GM23338 (cell line): ENCODE measurements at regions not wholly inside any gene's neighbourhood (a gene's known extent, or its start where the extent isn't known, plus 50 kb on each side); places are given as distances from the start of the nearest gene placed in this dataset.

Experiments
- ATAC-seq: fragments of 200-7000 bp; cut with Tn5 transposase; 3 replicates; pipeline ENCODE4 v1.9.1; 2020
- DNase-seq: peaks from one replicate; pipeline ENCODE4 v3.0.0-alpha.2; 2015; ENCODE audit warnings: low spot score
- H2AFZ ChIP-seq: fragments of 200-600 bp; sonication (generic); 2 replicates; pipeline ENCODE4 v1.8.0; 2016; ENCODE audit warnings: antibody characterized with exemption, mild to moderate bottlenecking, moderate library complexity
- H3F3A ChIP-seq: fragments of 200-600 bp; sonication (generic); replicated peaks from 2 replicates; pipeline ENCODE4 v1.8.0; 2017; ENCODE audit warnings: antibody characterized with exemption, mixed run types, low read depth
- H3K27ac ChIP-seq: fragments of 200-600 bp; sonication (generic); 2 replicates; pipeline ENCODE4 v1.6.1; 2016; ENCODE audit warnings: low read depth
- H3K27me3 ChIP-seq: fragments of 200-600 bp; sonication (generic); 2 replicates; pipeline ENCODE4 v1.8.0; 2016; ENCODE audit warnings: mild to moderate bottlenecking, mixed run types, moderate library complexity; ENCODE audit not compliant: insufficient read depth
- H3K36me3 ChIP-seq: fragments of 200-600 bp; sonication (generic); 2 replicates; pipeline ENCODE4 v1.8.0; 2016; ENCODE audit warnings: mild to moderate bottlenecking; ENCODE audit not compliant: insufficient read depth
- H3K4me1 ChIP-seq: fragments of 200-600 bp; sonication (generic); 2 replicates; pipeline ENCODE4 v1.8.0; 2016; ENCODE audit warnings: mild to moderate bottlenecking, moderate library complexity; ENCODE audit not compliant: insufficient read depth
- H3K4me2 ChIP-seq: fragments of 200-600 bp; sonication (generic); 2 replicates; pipeline ENCODE4 v1.7.1; 2017; ENCODE audit warnings: mixed run types
- H3K4me3 ChIP-seq: fragments of 200-600 bp; sonication (generic); 2 replicates; pipeline ENCODE4 v1.6.1; 2016; ENCODE audit warnings: mixed run types
- H3K79me2 ChIP-seq: fragments of 200-600 bp; sonication (generic); replicated peaks from 2 replicates; pipeline ENCODE4 v1.8.0; 2017; ENCODE audit warnings: mild to moderate bottlenecking; ENCODE audit not compliant: insufficient read depth
- H3K9me2 ChIP-seq: fragments of 200-600 bp; sonication (generic); 2 replicates; pipeline ENCODE4 v1.8.0; 2017; ENCODE audit not compliant: insufficient read depth
- H4K20me1 ChIP-seq: fragments of 200-600 bp; sonication (generic); replicated peaks from 2 replicates; pipeline ENCODE4 v1.8.0; 2017; ENCODE audit warnings: mild to moderate bottlenecking; ENCODE audit not compliant: insufficient read depth
- H3K27ac Mint-ChIP-seq: 2 replicates; pipeline ENCODE4 v1.8.0; 2020; ENCODE audit warnings: inconsistent platforms, mild to moderate bottlenecking, moderate library complexity, mixed read lengths
- H3K27me3 Mint-ChIP-seq: 3 replicates; pipeline ENCODE4 v1.8.0; 2022; ENCODE audit warnings: low read depth, mild to moderate bottlenecking, moderate library complexity, mixed read lengths, inconsistent platforms; ENCODE audit not compliant: insufficient read depth, poor library complexity
- H3K36me3 Mint-ChIP-seq: 3 replicates; pipeline ENCODE4 v1.8.0; 2021; ENCODE audit warnings: low read depth, mild to moderate bottlenecking, inconsistent platforms, moderate library complexity, mixed read lengths
- H3K4me1 Mint-ChIP-seq: 3 replicates; pipeline ENCODE4 v1.8.0; 2020; ENCODE audit warnings: mild to moderate bottlenecking, inconsistent platforms, mixed read lengths
- H3K4me3 Mint-ChIP-seq: 3 replicates; pipeline ENCODE4 v1.8.0; 2021; ENCODE audit warnings: moderate library complexity, mild to moderate bottlenecking, inconsistent platforms, mixed read lengths
- H3K9me3 Mint-ChIP-seq: 3 replicates; pipeline ENCODE4 v1.8.0; 2020; ENCODE audit warnings: moderate library complexity, mild to moderate bottlenecking, inconsistent platforms, mixed read lengths
- CREB1 ChIP-seq: fragments of 250-450 bp; sonication (Bioruptor Pico); IDR thresholded peaks from 2 replicates; pipeline ENCODE4 v1.5.0; 2020; ENCODE audit warnings: low read depth, mild to moderate bottlenecking, moderate library complexity
- EZH2 ChIP-seq: fragments of 200-600 bp; sonication (generic); IDR thresholded peaks from one replicate; pipeline ENCODE4 v1.8.0; 2017; ENCODE audit warnings: antibody characterized with exemption, mild to moderate bottlenecking, low read depth; ENCODE audit not compliant: unreplicated experiment
- EZH2phosphoT487 ChIP-seq: fragments of 200-600 bp; sonication (generic); IDR thresholded peaks from one replicate; pipeline ENCODE4 v1.8.1; 2018; ENCODE audit warnings: antibody characterized with exemption; ENCODE audit not compliant: unreplicated experiment
- JUNB ChIP-seq: IDR thresholded peaks from one replicate; pipeline ENCODE4 v1.6.1; 2016; ENCODE audit warnings: antibody characterized with exemption; ENCODE audit not compliant: unreplicated experiment
- NANOG ChIP-seq: IDR thresholded peaks from 2 replicates; pipeline ENCODE4 v1.6.1; 2016; ENCODE audit warnings: antibody characterized with exemption, borderline replicate concordance
- POLR2AphosphoS5 ChIP-seq: IDR thresholded peaks from 2 replicates; pipeline ENCODE4 v1.6.1; 2016; ENCODE audit warnings: antibody characterized with exemption, low read depth
- STAT1 ChIP-seq: IDR thresholded peaks from one replicate; pipeline ENCODE4 v1.6.1; 2016; ENCODE audit warnings: antibody characterized with exemption; ENCODE audit not compliant: unreplicated experiment
- ZNF114 ChIP-seq: fragments of 250-450 bp; sonication (Bioruptor Pico); IDR thresholded peaks from 2 replicates; pipeline ENCODE4 v1.5.0; 2020; ENCODE audit warnings: mild to moderate bottlenecking, moderate library complexity
- ZNF331 ChIP-seq: fragments of 250-450 bp; sonication (Bioruptor Pico); IDR thresholded peaks from 2 replicates; pipeline ENCODE4 v1.5.0; 2020; ENCODE audit warnings: low read depth, mild to moderate bottlenecking, moderate library complexity
- TF ChIP-seq, protein P1 (sequence below): fragments of 250-450 bp; sonication (Bioruptor Pico); IDR thresholded peaks from 2 replicates; pipeline ENCODE4 v1.5.0; 2020; ENCODE audit warnings: mild to moderate bottlenecking, moderate library complexity
- TF ChIP-seq, protein P2 (sequence below), 2 experiments: fragments of 200-600 bp in 1 of 2; sonication (generic) in 1 of 2; conservative IDR thresholded peaks; 2 replicates each; pipeline versions ENCODE4 v1.5.1 to v1.6.1; 2016 to 2017; ENCODE audit warnings: antibody characterized with exemption in 2 of 2, low read depth in 2 of 2, mild to moderate bottlenecking in 2 of 2, moderate library complexity in 1 of 2
- TF ChIP-seq, protein P3 (sequence below): IDR thresholded peaks from 2 replicates; pipeline ENCODE4 v1.6.1; 2016; ENCODE audit warnings: antibody characterized with exemption
- TF ChIP-seq, protein P4 (sequence below): IDR thresholded peaks from one replicate; pipeline ENCODE4 v1.6.1; 2018; ENCODE audit warnings: antibody characterized with exemption; ENCODE audit not compliant: unreplicated experiment

DNA sequence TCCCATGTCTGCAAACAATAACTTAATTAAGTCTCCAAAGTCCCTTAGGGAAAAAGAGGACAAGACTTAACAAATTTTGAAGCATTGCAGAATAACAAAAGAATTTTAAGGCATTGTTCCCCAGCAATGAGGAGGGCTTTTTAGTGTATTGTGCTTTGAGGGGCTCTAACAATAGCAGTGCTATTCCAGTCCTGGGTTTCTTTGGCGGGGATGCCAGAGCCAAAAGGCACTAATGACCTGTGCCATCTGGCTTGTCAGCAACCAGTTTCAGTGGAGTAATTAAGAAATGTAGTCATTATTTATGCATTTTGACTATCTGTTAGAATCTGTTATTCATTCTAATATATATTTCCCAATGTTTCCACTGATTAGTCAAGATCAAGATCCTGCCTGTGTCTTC lies 575.4 kb downstream of the SPRY1 start:
- Histone ChIP-seq H3K79me2 (no peaks in the 10 kb centered on the region), H3K27me3 (no peaks in the 10 kb centered on the region), H3K4me3 (no peak overlapping the region), H3K4me2 (no peak overlapping the region), H4K20me1 (no peaks in the 10 kb centered on the region), H3K27ac (no peak overlapping the region), H3K4me1 (peaks cover 28% of the 10 kb centered on the region), H3K36me3 (peaks cover 17% of the 10 kb centered on the region), H3K9me2 (no peaks in the 10 kb centered on the region), H3F3A (no peaks in the 10 kb centered on the region), H2AFZ (no peak overlapping the region)
- H3K9me3 Mint-ChIP-seq: peaks cover 39% of the 10 kb centered on the region
- no peak overlapping the region for H3K4me3 Mint-ChIP-seq
- ATAC-seq (no peak), DNase-seq (no peak)
- peaks cover 26% of the 10 kb centered on the region for H3K4me1 Mint-ChIP-seq
- H3K27me3 Mint-ChIP-seq: peaks cover 4% of the 10 kb centered on the region
- no peak for TF ChIP-seq ZNF114 (CRISPR knock-in tag)
- TF ChIP-seq JUNB: no peak
- TF ChIP-seq STAT1: no peak
- TF ChIP-seq NANOG: no peak
- no peak for TF ChIP-seq EZH2
- TF ChIP-seq EZH2phosphoT487: no peak
- TF ChIP-seq, protein P1, sequence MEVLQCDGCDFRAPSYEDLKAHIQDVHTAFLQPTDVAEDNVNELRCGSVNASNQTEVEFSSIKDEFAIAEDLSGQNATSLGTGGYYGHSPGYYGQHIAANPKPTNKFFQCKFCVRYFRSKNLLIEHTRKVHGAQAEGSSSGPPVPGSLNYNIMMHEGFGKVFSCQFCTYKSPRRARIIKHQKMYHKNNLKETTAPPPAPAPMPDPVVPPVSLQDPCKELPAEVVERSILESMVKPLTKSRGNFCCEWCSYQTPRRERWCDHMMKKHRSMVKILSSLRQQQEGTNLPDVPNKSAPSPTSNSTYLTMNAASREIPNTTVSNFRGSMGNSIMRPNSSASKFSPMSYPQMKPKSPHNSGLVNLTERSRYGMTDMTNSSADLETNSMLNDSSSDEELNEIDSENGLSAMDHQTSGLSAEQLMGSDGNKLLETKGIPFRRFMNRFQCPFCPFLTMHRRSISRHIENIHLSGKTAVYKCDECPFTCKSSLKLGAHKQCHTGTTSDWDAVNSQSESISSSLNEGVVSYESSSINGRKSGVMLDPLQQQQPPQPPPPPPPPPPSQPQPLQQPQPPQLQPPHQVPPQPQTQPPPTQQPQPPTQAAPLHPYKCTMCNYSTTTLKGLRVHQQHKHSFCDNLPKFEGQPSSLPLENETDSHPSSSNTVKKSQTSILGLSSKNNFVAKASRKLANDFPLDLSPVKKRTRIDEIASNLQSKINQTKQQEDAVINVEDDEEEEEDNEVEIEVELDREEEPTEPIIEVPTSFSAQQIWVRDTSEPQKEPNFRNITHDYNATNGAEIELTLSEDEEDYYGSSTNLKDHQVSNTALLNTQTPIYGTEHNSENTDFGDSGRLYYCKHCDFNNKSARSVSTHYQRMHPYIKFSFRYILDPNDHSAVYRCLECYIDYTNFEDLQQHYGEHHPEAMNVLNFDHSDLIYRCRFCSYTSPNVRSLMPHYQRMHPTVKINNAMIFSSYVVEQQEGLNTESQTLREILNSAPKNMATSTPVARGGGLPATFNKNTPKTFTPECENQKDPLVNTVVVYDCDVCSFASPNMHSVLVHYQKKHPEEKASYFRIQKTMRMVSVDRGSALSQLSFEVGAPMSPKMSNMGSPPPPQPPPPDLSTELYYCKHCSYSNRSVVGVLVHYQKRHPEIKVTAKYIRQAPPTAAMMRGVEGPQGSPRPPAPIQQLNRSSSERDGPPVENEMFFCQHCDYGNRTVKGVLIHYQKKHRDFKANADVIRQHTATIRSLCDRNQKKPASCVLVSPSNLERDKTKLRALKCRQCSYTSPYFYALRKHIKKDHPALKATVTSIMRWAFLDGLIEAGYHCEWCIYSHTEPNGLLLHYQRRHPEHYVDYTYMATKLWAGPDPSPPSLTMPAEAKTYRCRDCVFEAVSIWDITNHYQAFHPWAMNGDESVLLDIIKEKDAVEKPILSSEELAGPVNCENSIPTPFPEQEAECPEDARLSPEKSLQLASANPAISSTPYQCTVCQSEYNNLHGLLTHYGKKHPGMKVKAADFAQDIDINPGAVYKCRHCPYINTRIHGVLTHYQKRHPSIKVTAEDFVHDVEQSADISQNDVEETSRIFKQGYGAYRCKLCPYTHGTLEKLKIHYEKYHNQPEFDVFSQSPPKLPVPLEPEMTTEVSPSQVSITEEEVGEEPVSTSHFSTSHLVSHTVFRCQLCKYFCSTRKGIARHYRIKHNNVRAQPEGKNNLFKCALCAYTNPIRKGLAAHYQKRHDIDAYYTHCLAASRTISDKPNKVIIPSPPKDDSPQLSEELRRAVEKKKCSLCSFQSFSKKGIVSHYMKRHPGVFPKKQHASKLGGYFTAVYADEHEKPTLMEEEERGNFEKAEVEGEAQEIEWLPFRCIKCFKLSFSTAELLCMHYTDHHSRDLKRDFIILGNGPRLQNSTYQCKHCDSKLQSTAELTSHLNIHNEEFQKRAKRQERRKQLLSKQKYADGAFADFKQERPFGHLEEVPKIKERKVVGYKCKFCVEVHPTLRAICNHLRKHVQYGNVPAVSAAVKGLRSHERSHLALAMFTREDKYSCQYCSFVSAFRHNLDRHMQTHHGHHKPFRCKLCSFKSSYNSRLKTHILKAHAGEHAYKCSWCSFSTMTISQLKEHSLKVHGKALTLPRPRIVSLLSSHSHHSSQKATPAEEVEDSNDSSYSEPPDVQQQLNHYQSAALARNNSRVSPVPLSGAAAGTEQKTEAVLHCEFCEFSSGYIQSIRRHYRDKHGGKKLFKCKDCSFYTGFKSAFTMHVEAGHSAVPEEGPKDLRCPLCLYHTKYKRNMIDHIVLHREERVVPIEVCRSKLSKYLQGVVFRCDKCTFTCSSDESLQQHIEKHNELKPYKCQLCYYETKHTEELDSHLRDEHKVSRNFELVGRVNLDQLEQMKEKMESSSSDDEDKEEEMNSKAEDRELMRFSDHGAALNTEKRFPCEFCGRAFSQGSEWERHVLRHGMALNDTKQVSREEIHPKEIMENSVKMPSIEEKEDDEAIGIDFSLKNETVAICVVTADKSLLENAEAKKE: no peak
- TF ChIP-seq, protein P2, sequence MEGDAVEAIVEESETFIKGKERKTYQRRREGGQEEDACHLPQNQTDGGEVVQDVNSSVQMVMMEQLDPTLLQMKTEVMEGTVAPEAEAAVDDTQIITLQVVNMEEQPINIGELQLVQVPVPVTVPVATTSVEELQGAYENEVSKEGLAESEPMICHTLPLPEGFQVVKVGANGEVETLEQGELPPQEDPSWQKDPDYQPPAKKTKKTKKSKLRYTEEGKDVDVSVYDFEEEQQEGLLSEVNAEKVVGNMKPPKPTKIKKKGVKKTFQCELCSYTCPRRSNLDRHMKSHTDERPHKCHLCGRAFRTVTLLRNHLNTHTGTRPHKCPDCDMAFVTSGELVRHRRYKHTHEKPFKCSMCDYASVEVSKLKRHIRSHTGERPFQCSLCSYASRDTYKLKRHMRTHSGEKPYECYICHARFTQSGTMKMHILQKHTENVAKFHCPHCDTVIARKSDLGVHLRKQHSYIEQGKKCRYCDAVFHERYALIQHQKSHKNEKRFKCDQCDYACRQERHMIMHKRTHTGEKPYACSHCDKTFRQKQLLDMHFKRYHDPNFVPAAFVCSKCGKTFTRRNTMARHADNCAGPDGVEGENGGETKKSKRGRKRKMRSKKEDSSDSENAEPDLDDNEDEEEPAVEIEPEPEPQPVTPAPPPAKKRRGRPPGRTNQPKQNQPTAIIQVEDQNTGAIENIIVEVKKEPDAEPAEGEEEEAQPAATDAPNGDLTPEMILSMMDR (conservative IDR thresholded peaks at IDR 0.05; ENCODE audit: low read depth in 2 of 2): no peak
- TF ChIP-seq ZNF331 (CRISPR knock-in tag): no peak
- TF ChIP-seq CREB1 (CRISPR knock-in tag): no peak
- TF ChIP-seq, protein P3, sequence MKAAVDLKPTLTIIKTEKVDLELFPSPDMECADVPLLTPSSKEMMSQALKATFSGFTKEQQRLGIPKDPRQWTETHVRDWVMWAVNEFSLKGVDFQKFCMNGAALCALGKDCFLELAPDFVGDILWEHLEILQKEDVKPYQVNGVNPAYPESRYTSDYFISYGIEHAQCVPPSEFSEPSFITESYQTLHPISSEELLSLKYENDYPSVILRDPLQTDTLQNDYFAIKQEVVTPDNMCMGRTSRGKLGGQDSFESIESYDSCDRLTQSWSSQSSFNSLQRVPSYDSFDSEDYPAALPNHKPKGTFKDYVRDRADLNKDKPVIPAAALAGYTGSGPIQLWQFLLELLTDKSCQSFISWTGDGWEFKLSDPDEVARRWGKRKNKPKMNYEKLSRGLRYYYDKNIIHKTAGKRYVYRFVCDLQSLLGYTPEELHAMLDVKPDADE: no peak
- TF ChIP-seq POLR2AphosphoS5: no peak
- TF ChIP-seq, protein P4, sequence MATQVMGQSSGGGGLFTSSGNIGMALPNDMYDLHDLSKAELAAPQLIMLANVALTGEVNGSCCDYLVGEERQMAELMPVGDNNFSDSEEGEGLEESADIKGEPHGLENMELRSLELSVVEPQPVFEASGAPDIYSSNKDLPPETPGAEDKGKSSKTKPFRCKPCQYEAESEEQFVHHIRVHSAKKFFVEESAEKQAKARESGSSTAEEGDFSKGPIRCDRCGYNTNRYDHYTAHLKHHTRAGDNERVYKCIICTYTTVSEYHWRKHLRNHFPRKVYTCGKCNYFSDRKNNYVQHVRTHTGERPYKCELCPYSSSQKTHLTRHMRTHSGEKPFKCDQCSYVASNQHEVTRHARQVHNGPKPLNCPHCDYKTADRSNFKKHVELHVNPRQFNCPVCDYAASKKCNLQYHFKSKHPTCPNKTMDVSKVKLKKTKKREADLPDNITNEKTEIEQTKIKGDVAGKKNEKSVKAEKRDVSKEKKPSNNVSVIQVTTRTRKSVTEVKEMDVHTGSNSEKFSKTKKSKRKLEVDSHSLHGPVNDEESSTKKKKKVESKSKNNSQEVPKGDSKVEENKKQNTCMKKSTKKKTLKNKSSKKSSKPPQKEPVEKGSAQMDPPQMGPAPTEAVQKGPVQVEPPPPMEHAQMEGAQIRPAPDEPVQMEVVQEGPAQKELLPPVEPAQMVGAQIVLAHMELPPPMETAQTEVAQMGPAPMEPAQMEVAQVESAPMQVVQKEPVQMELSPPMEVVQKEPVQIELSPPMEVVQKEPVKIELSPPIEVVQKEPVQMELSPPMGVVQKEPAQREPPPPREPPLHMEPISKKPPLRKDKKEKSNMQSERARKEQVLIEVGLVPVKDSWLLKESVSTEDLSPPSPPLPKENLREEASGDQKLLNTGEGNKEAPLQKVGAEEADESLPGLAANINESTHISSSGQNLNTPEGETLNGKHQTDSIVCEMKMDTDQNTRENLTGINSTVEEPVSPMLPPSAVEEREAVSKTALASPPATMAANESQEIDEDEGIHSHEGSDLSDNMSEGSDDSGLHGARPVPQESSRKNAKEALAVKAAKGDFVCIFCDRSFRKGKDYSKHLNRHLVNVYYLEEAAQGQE: no peak
- H3K27ac Mint-ChIP-seq: no peak overlapping the region
- peaks cover 34% of the 10 kb centered on the region for H3K36me3 Mint-ChIP-seq
